ENCODE measurements at regions not wholly inside any gene's neighbourhood (a gene's known extent, or its start where the extent isn't known, plus 50 kb on each side); places are given as distances from the start of the nearest gene placed in this dataset.

- no peaks in the 10 kb centered on the region; the same call in none of the 2 replicates for H3K27me3 Mint-ChIP-seq (ENCODE audit: insufficient read depth)
- no peak overlapping the region for H3K4me3 Mint-ChIP-seq
- no peaks in the 10 kb centered on the region for H3K9me3 Mint-ChIP-seq
- no peaks in the 10 kb centered on the region for H3K36me3 Mint-ChIP-seq (ENCODE audit: low read depth)
- no peak for TF ChIP-seq CTCF (IDR thresholded peaks at IDR 0.05)
- no peak overlapping the region for H3K27ac Mint-ChIP-seq
- no peak for DNase-seq
- no peaks in the 10 kb centered on the region; the same call in 1 of the 2 replicates for H3K4me1 Mint-ChIP-seq (ENCODE audit: low read depth)
Measured at GRCh38 chr10:21164687-21165086, 267.6 kb upstream of the NEBL start.

GRCh38 chr10:21162948-21163347 lies 265.8 kb upstream of the NEBL start:
- DNase-seq = no peak
- Mint-ChIP-seq H3K27me3 (ENCODE audit: insufficient read depth) (no peaks in the 10 kb centered on the region; the same call in none of the 2 replicates), H3K27ac (no peak overlapping the region), H3K4me3 (no peak overlapping the region), H3K9me3 (no peaks in the 10 kb centered on the region), H3K36me3 (ENCODE audit: low read depth) (no peaks in the 10 kb centered on the region), H3K4me1 (ENCODE audit: low read depth) (no peaks in the 10 kb centered on the region; the same call in 1 of the 2 replicates)
- no peak for TF ChIP-seq CTCF (IDR thresholded peaks at IDR 0.05)

- Mint-ChIP-seq H3K4me1 (ENCODE audit: low read depth) (no peaks in the 10 kb centered on the region; the same call in 1 of the 2 replicates), H3K27ac (no peak overlapping the region), H3K9me3 (no peaks in the 10 kb centered on the region), H3K4me3 (no peak overlapping the region), H3K27me3 (ENCODE audit: insufficient read depth) (no peaks in the 10 kb centered on the region; the same call in none of the 2 replicates), H3K36me3 (ENCODE audit: low read depth) (no peaks in the 10 kb centered on the region)
- TF ChIP-seq CTCF (IDR thresholded peaks at IDR 0.05) = no peak
- no peak for DNase-seq
Measured at GRCh38 chr10:21161647-21162046, 264.5 kb upstream of the NEBL start.

GRCh38 chr10:21161090-21161625 lies 264.0 kb upstream of the NEBL start:
- no peak overlapping the region for H3K4me3 Mint-ChIP-seq
- no peak overlapping the region for H3K27ac Mint-ChIP-seq
- no peak for DNase-seq
- H3K9me3 Mint-ChIP-seq = no peaks in the 10 kb centered on the region
- no peaks in the 10 kb centered on the region; the same call in none of the 2 replicates for H3K27me3 Mint-ChIP-seq (ENCODE audit: insufficient read depth)
- no peaks in the 10 kb centered on the region for H3K4me1 Mint-ChIP-seq (ENCODE audit: low read depth)
- no peaks in the 10 kb centered on the region for H3K36me3 Mint-ChIP-seq (ENCODE audit: low read depth)
- TF ChIP-seq CTCF (IDR thresholded peaks at IDR 0.05) = no peak

GRCh38 chr10:21160116-21160515 lies 263.0 kb upstream of the NEBL start:
- TF ChIP-seq CTCF (IDR thresholded peaks at IDR 0.05) = no peak
- H3K36me3 Mint-ChIP-seq (ENCODE audit: low read depth) = no peaks in the 10 kb centered on the region
- no peaks in the 10 kb centered on the region for H3K4me1 Mint-ChIP-seq (ENCODE audit: low read depth)
- DNase-seq = no peak
- no peak overlapping the region for H3K4me3 Mint-ChIP-seq
- no peak overlapping the region for H3K27ac Mint-ChIP-seq
- no peaks in the 10 kb centered on the region; the same call in none of the 2 replicates for H3K27me3 Mint-ChIP-seq (ENCODE audit: insufficient read depth)
- H3K9me3 Mint-ChIP-seq = no peaks in the 10 kb centered on the region

Data from HFFc6 (cell line).